ELR (cell line): ENCODE measurements at regions not wholly inside any gene's neighbourhood (a gene's known extent, or its start where the extent isn't known, plus 50 kb on each side); places are given as distances from the start of the nearest gene placed in this dataset.

Source experiments
- DNase-seq: peaks from one replicate; pipeline ENCODE4 v3.0.0-alpha.2; 2015; ENCODE audit warnings: low read depth

DNA sequence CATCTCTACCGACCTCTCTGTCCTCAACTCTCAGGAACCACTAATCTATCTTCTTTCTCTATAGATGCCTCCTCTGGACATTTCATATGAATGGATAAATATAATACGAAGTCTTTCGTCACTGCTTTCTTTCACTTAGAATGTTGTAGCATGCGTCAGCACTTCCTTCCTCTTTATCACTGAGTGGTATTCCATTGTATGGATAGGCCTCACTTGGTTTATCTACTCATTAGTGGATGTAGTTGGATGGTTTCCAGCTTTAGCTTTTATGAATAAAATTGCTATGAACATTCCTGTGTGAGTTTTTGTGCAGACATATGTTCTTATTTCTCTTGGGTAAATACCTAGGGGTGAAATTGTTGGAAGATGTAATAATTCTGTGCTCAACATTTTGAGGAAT is 528.2 kb upstream of the FAT1 start:
- DNase-seq = peak; percentile 29

DNA sequence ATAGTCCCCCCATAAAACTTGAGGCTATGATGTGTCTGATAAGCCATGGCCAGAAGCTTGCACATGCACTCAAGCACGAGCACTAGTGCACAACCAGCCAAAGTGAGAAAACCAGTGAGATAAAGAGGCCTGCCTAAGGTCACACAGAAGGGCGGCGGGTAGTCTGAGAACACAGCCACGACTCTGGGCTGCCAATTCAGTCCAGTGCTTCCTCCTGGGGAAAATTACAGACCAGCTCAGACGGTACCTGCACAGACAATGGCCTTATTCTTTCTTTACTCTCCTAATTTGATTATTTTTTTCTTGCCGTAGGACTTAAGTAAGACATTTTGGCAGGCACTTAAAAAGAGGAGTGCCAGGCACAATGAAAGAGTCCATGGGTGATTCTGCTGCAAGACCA is 533.2 kb upstream of the FAT1 start:
- no peak for DNase-seq

- no peak for DNase-seq
These were observed 535.2 kb upstream of the FAT1 start for GRCh38 chr4:187258651-187259401.

DNA sequence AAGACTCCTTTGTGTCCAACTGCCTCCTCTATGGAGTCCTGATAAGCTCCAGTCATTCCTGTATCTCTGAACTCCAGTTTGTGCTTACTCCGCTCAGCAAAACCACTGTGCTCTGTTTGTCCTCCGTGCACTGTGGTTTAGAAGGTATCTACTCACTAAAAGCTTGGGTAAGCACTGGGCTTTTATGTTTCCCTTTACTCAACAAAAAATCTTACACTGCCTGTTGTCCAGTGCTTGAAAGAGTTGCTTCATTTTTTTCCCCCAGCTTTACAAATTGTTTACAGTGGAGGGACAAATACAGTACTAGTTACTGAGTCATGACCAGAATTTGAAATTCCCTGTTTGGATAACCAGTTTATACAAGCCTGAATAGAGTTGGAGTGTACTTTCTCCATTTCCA is 545.3 kb upstream of the FAT1 start:
- peak; percentile 49 for DNase-seq

- no peak for DNase-seq
These were observed 546.5 kb upstream of the FAT1 start for GRCh38 chr4:187270154-187270553.

GRCh38 chr4:187271848-187272247 is 548.2 kb upstream of the FAT1 start:
- no peak for DNase-seq

- no peak for DNase-seq
These were observed 550.5 kb upstream of the FAT1 start for GRCh38 chr4:187274153-187274552.

DNA sequence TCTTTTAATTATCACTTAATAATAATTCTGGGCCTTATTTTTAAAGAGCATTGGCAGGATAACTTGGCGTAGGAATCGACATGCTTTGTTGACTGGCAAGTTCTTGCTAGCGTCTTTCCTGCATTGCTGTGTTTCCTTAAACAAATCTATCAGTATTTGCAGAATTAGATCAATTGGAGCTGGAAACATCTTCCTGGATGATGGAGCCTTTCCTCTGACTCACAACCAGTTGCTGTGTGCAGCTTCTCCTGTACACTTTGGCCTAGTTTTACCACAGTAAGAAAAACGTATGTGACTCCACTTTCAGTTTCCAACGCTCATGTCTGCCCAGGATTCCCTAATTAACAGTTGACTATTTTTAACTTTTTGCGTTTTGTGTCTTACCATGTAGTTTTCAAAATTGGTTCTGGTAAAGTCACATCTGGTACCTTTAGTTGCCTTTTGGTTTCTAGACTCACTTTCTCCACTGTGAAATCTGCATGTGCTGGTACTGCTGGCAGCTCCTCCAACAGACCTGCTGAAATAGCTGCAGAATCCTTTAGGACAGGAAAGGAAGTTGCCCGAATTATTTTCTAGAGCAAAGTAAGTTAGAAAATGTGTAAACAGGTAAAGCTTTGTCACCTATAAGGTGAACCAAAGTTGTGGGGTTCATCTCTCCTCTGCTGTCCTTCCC is 553.2 kb upstream of the FAT1 start:
- peak; percentile 15 for DNase-seq

GRCh38 chr4:187283201-187283955 is 559.7 kb upstream of the FAT1 start:
- DNase-seq = no peak

GRCh38 chr4:187286525-187286924 is 562.9 kb upstream of the FAT1 start:
- DNase-seq = no peak

DNA sequence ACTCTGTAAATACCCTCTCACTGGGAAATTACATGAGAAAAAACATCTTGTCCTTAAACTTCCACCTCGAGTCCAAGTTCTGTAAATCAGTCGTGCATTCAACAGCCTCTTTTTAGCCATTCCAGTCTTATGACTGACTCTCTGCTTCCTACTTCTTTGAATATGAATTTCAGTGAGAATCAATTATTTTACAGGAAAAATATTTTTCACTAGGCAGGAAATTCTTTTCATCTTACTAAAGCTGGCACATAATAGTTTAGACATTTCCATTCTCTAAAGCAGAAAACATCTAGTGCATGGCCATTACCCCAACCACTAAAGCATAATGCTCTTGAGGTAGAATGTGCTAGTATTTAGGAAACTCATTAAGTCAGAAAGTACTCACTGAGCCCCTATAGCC is 565.7 kb upstream of the FAT1 start:
- DNase-seq = peak; percentile 4

- DNase-seq = peak; percentile 48
These were observed 571.2 kb upstream of the FAT1 start for GRCh38 chr4:187294861-187295260.

DNA sequence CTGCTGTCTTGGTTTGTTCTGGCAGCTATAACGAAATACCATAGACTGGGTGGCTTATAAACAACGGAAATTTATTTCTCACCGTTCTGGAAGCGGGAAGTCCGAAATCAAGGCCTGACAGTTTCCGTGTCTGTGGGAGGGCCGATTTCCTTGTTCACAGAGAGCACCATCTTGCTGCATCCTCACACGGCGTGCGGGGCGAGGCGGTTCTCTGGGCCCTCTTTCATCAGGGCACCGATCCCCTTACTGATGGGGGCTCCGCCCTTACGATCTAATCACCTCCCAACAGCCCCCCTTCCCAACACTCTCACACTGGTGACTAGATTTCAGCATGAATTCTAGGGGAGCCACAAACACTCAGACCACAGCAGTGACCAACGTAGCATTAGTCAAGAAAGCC is 578.3 kb upstream of the FAT1 start:
- no peak for DNase-seq

DNA sequence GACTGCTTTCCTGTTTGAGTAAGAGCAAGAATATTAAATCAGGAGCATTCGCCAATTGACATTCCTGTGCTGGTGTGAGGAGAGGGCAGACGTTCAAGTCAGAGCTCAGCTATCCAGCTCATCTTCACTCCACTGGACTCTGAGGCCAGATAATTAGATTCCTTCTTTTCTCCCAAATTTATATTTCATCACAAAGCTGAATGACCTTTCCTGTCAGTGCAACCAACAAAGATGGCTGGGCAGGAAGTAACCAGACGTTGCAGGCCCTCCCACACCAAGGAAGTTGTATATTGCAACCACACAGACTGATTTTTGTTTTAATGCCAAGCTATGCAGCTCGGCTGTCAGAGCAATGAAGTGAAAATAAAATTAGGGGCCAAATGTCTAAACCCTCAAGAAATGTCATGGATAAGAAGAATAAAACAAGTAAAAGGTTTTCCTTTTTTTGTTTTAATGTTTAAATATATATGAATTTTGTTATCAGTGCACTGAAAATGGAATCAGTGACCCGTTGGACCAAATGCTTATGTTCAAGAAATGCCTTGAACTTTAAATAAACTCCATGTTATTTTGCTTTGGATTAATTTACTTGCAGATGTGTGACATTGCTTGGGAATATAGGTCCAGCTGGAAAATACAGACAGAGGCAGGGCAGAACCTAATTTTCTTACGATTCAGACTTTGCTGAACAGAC is 578.9 kb upstream of the FAT1 start:
- DNase-seq = no peak

GRCh38 chr4:187304133-187304532 is 580.5 kb upstream of the FAT1 start:
- DNase-seq = no peak

GRCh38 chr4:187307131-187307530 is 583.5 kb upstream of the FAT1 start:
- DNase-seq = peak; percentile 7

GRCh38 chr4:187309456-187309855 is 585.8 kb upstream of the FAT1 start:
- peak; percentile 45 for DNase-seq

- no peak for DNase-seq
These were observed 588.6 kb upstream of the FAT1 start for GRCh38 chr4:187312299-187312698.

DNA sequence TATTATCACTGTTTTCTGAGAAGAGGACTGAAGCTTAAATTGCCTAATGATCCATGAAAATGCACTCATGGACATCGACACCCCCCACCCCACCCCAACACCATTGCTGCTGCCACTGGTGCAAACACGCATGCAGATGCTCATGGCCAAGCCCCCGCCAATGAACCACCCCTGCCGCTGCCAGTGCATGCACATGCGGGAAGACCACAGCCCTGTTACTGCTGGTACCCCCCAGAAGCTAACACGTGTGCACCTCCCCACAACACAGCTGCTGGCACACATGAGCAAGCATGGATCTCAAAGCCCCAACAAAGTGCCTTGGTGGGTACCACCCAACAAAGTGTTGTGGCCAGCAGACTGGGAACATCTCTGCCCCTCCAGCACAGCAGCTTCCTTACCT is 594.1 kb upstream of the FAT1 start:
- DNase-seq = no peak

GRCh38 chr4:187321711-187322110 is 598.1 kb upstream of the FAT1 start:
- no peak for DNase-seq

DNA sequence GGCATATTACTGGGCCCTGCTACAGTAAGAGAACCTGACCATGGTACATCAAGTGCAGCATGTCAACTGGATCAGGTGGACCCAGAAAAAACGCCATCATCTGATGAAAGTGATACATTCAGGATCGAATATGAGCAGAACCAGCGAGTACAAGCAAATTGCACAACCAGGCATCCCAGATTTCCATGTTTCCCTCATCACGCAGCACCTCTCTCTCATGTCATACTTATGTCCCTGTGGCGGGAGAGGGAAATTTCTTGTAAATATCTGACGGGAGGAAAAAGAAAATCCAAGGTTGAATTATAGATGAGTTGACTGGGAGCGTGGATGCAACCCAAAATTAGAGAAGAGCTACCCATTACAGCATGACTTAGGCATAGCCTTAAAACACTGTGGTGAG is 608.5 kb upstream of the FAT1 start:
- no peak for DNase-seq

DNA sequence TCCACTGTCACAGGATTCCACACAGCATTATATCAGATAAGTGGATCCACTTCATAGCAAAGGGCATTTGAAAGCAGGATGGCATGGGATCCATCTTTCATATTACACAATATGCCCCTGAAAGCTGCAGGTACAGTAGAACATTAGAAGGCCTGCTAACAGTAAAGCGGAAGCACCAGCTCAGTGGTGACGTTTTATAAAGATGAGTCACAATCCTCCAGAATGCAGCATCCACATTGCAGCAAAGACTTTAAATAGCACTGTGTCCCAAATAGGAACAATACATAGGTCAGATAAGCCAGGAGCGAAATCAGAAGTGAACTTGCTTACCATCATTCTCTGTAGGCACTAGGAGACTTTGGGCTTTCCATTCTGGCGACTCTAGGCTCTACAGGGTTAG is 609.5 kb upstream of the FAT1 start:
- peak; percentile 25 for DNase-seq

GRCh38 chr4:187335339-187335738 is 611.7 kb upstream of the FAT1 start:
- no peak for DNase-seq
